ENCODE measurements at regions not wholly inside any gene's neighbourhood (a gene's known extent, or its start where the extent isn't known, plus 50 kb on each side); places are given as distances from the start of the nearest gene placed in this dataset.

- no peak for TF ChIP-seq ZFX (IDR thresholded peaks at IDR 0.05; ENCODE audit: borderline replicate concordance)
- TF ChIP-seq CTCF (IDR thresholded peaks at IDR 0.05) = no peak
Observed at GRCh38 chr3:189474944-189475343, 156.2 kb upstream of the TP63 start.
